ENCODE measurements at regions not wholly inside any gene's neighbourhood (a gene's known extent, or its start where the extent isn't known, plus 50 kb on each side); places are given as distances from the start of the nearest gene placed in this dataset.

- Histone ChIP-seq H3K9me3 (no peaks in the 10 kb centered on the region), H3K27me3 (replicated peaks; ENCODE audit: control insufficient read depth, insufficient read depth, low read length) (no peaks in the 10 kb centered on the region), H3K4me3 (ENCODE audit: low read depth, low read length) (no peak overlapping the region), H3K36me3 (ENCODE audit: control insufficient read depth, insufficient read depth, low read length) (no peaks in the 10 kb centered on the region), H3K4me1 (no peaks in the 10 kb centered on the region)
- Mint-ChIP-seq H3K27ac (ENCODE audit: unreplicated experiment) (no peak overlapping the region), H3K27me3 (ENCODE audit: insufficient read depth, unreplicated experiment) (no peaks in the 10 kb centered on the region), H3K4me1 (ENCODE audit: low read depth, unreplicated experiment) (no peaks in the 10 kb centered on the region), H3K36me3 (ENCODE audit: insufficient read depth, unreplicated experiment) (no peaks in the 10 kb centered on the region), H3K4me3 (ENCODE audit: unreplicated experiment) (no peak overlapping the region), H3K9me3 (ENCODE audit: unreplicated experiment) (peaks cover 13% of the 10 kb centered on the region)
- intact Hi-C loops (cut with micrococcal nuclease; ENCODE audit: unreplicated experiment): no loop called here
- ChIA-PET CTCF (no interaction called here), POLR2A (no interaction called here)
- no peak for DNase-seq
- TF ChIP-seq CTCF (IDR thresholded peaks at IDR 0.05; ENCODE audit: insufficient read depth in 1 of 2, low read depth in 1 of 2, low read length in 1 of 2, severe bottlenecking in 1 of 2, unreplicated experiment in 1 of 2): no peak
- BruUV-seq (replicated peaks): no TSS peak
These were observed 172.1 kb downstream of the SNX18 start for GRCh38 chr5:54689411-54690251.

- no peak for TF ChIP-seq CTCF (IDR thresholded peaks at IDR 0.05; ENCODE audit: insufficient read depth in 1 of 2, low read depth in 1 of 2, low read length in 1 of 2, severe bottlenecking in 1 of 2, unreplicated experiment in 1 of 2)
- no peaks in the 10 kb centered on the region for H3K4me1 ChIP-seq
- no peaks in the 10 kb centered on the region for H3K4me1 Mint-ChIP-seq (ENCODE audit: low read depth, unreplicated experiment)
- no peaks in the 10 kb centered on the region for H3K36me3 ChIP-seq (ENCODE audit: control insufficient read depth, insufficient read depth, low read length)
- H3K27me3 Mint-ChIP-seq (ENCODE audit: insufficient read depth, unreplicated experiment): peaks cover 15% of the 10 kb centered on the region
- no peak overlapping the region for H3K4me3 ChIP-seq (ENCODE audit: low read depth, low read length)
- no peaks in the 10 kb centered on the region for H3K27me3 ChIP-seq (replicated peaks; ENCODE audit: control insufficient read depth, insufficient read depth, low read length)
- H3K4me3 Mint-ChIP-seq (ENCODE audit: unreplicated experiment): no peak overlapping the region
- no peak overlapping the region for H3K27ac Mint-ChIP-seq (ENCODE audit: unreplicated experiment)
- no peaks in the 10 kb centered on the region for H3K36me3 Mint-ChIP-seq (ENCODE audit: insufficient read depth, unreplicated experiment)
- ChIA-PET POLR2A (no interaction called here), CTCF (no interaction called here)
- intact Hi-C loops (cut with micrococcal nuclease; ENCODE audit: unreplicated experiment): no loop called here
- no TSS peak for BruUV-seq (replicated peaks)
- no peaks in the 10 kb centered on the region for H3K9me3 Mint-ChIP-seq (ENCODE audit: unreplicated experiment)
- no peak for DNase-seq
- H3K9me3 ChIP-seq: no peaks in the 10 kb centered on the region
These were observed 163.4 kb downstream of the SNX18 start for GRCh38 chr5:54680998-54681397.

GRCh38 chr5:54679686-54680085, 162.1 kb downstream of the SNX18 start:
- no peaks in the 10 kb centered on the region for H3K9me3 ChIP-seq
- no peak overlapping the region for H3K4me3 ChIP-seq (ENCODE audit: low read depth, low read length)
- H3K27me3 ChIP-seq (replicated peaks; ENCODE audit: control insufficient read depth, insufficient read depth, low read length): no peaks in the 10 kb centered on the region
- H3K27me3 Mint-ChIP-seq (ENCODE audit: insufficient read depth, unreplicated experiment): peaks cover 15% of the 10 kb centered on the region
- CTCF ChIA-PET: no interaction called here
- H3K9me3 Mint-ChIP-seq (ENCODE audit: unreplicated experiment): no peaks in the 10 kb centered on the region
- H3K36me3 Mint-ChIP-seq (ENCODE audit: insufficient read depth, unreplicated experiment): no peaks in the 10 kb centered on the region
- intact Hi-C loops (cut with micrococcal nuclease; ENCODE audit: unreplicated experiment): no loop called here
- no peak for TF ChIP-seq CTCF (IDR thresholded peaks at IDR 0.05; ENCODE audit: insufficient read depth in 1 of 2, low read depth in 1 of 2, low read length in 1 of 2, severe bottlenecking in 1 of 2, unreplicated experiment in 1 of 2)
- H3K4me3 Mint-ChIP-seq (ENCODE audit: unreplicated experiment): no peak overlapping the region
- DNase-seq: no peak
- H3K4me1 ChIP-seq: no peaks in the 10 kb centered on the region
- H3K27ac Mint-ChIP-seq (ENCODE audit: unreplicated experiment): no peak overlapping the region
- POLR2A ChIA-PET: no interaction called here
- no TSS peak for BruUV-seq (replicated peaks)
- H3K4me1 Mint-ChIP-seq (ENCODE audit: low read depth, unreplicated experiment): no peaks in the 10 kb centered on the region
- H3K36me3 ChIP-seq (ENCODE audit: control insufficient read depth, insufficient read depth, low read length): no peaks in the 10 kb centered on the region
